ENCODE measurements at regions not wholly inside any gene's neighbourhood (a gene's known extent, or its start where the extent isn't known, plus 50 kb on each side); places are given as distances from the start of the nearest gene placed in this dataset.

- Histone ChIP-seq H2AFZ (ENCODE audit: control insufficient read depth, low read depth, low read length) (no peak overlapping the region), H3K4me2 (ENCODE audit: control insufficient read depth, insufficient read depth) (no peak overlapping the region), H3K9ac (ENCODE audit: control insufficient read depth, insufficient read depth, low read length) (no peak overlapping the region), H3K36me3 (ENCODE audit: control insufficient read depth in 2 of 2, insufficient read depth in 2 of 2, low read length in 1 of 2) (no peaks in the 10 kb centered on the region), H3K79me2 (ENCODE audit: control insufficient read depth, insufficient read depth, low read length) (no peaks in the 10 kb centered on the region), H4K20me1 (ENCODE audit: control insufficient read depth, insufficient read depth) (no peaks in the 10 kb centered on the region), H3K4me1 (ENCODE audit: control insufficient read depth, insufficient read depth, low read length) (no peaks in the 10 kb centered on the region), H3K9me3 (replicated peaks; ENCODE audit: control insufficient read depth, insufficient read depth, low read length) (no peaks in the 10 kb centered on the region), H3K27me3 (replicated peaks in 1 of 2; ENCODE audit: control insufficient read depth in 2 of 2, insufficient read depth in 2 of 2, low read length in 1 of 2) (no peaks in the 10 kb centered on the region), H3K27ac (ENCODE audit: control insufficient read depth, insufficient read depth) (no peak overlapping the region), H3K4me3 (no peak overlapping the region)
- BruUV-seq (replicated peaks): no TSS peak
- ChIA-PET SMC1A (ENCODE audit: uncharacterized antibody, unreplicated experiment) (interaction anchor here (1.0 kb wide), 1 partner anchor 42 kb away, joined by 3 read pairs; no protein-coding TSS in a partner anchor), POLR2A (no interaction called here), RAD21 (ENCODE audit: unreplicated experiment) (no interaction called here), CTCF (no interaction called here)
- 0% methylated on average over 1 of the region's 1 CpG for WGBS (ENCODE audit: insufficient coverage, insufficient replicate concordance, low lambda C conversion rate, missing lambda C conversion rate)
- in situ Hi-C loops (cut with MboI): no loop called here
- ATAC-seq (no peak), FAIRE-seq (no peak), DNase-seq (ENCODE audit: low read depth, low spot score) (no peak)
- intact Hi-C loops (cut with micrococcal nuclease; ENCODE audit: unreplicated experiment): no loop called here
- TF ChIP-seq E2F4 (IDR thresholded peaks at IDR 0.05; ENCODE audit: low read depth, low read length) (no peak), ASH2L (IDR thresholded peaks at IDR 0.05; ENCODE audit: borderline replicate concordance, low read depth) (no peak), NFXL1 (IDR thresholded peaks at IDR 0.05; ENCODE audit: borderline replicate concordance) (no peak)
Measured at GRCh38 chr2:4130651-4131050, 427.3 kb downstream of the DCDC2C start.

GRCh38 chr2:4134551-4135550, 431.5 kb downstream of the DCDC2C start:
- no TSS peak for BruUV-seq (replicated peaks)

More at GRCh38 chr2:4134551-4135550, 431.5 kb downstream of the DCDC2C start:
- ChIA-PET RAD21 (ENCODE audit: unreplicated experiment) (no interaction called here), CTCF (interaction anchor here (0.7 kb wide), 1 partner anchor 719 kb away, joined by 3 read pairs; no protein-coding TSS in a partner anchor), POLR2A (no interaction called here), SMC1A (ENCODE audit: uncharacterized antibody, unreplicated experiment) (interaction anchor here (0.6 kb wide), 1 partner anchor 562 kb away, joined by 3 read pairs; no protein-coding TSS in a partner anchor)
- in situ Hi-C loops (cut with MboI) (no loop called here), intact Hi-C loops (cut with micrococcal nuclease; ENCODE audit: unreplicated experiment) (no loop called here)
- H3K79me2 ChIP-seq (ENCODE audit: control insufficient read depth, insufficient read depth, low read length): no peaks in the 10 kb centered on the region
- no peaks in the 10 kb centered on the region for H4K20me1 ChIP-seq (ENCODE audit: control insufficient read depth, insufficient read depth)
- no peak overlapping the region for H3K27ac ChIP-seq (ENCODE audit: control insufficient read depth, insufficient read depth)
- TF ChIP-seq ZNF592 (IDR thresholded peaks at IDR 0.05) (no peak), NBN (IDR thresholded peaks at IDR 0.05) (no peak), ATF2 (IDR thresholded peaks at IDR 0.05; ENCODE audit: low read length) (no peak), SMAD1 (IDR thresholded peaks at IDR 0.05; ENCODE audit: low read depth, partially characterized antibody) (no peak), DPF2 (IDR thresholded peaks at IDR 0.05) (no peak)
- no peaks in the 10 kb centered on the region for H3K9me3 ChIP-seq (replicated peaks; ENCODE audit: control insufficient read depth, insufficient read depth, low read length)
- no peak overlapping the region for H3K9ac ChIP-seq (ENCODE audit: control insufficient read depth, insufficient read depth, low read length)
- H2AFZ ChIP-seq (ENCODE audit: control insufficient read depth, low read depth, low read length): no peak overlapping the region
- ATAC-seq: no peak
- no peak overlapping the region for H3K4me3 ChIP-seq
- DNase-seq (ENCODE audit: low read depth, low spot score): no peak
- FAIRE-seq: no peak
- H3K4me2 ChIP-seq (ENCODE audit: control insufficient read depth, insufficient read depth): no peak overlapping the region
- no peaks in the 10 kb centered on the region for H3K4me1 ChIP-seq (ENCODE audit: control insufficient read depth, insufficient read depth, low read length)
- no peaks in the 10 kb centered on the region for H3K27me3 ChIP-seq (replicated peaks in 1 of 2; ENCODE audit: control insufficient read depth in 2 of 2, insufficient read depth in 2 of 2, low read length in 1 of 2)
- WGBS (ENCODE audit: insufficient coverage, insufficient replicate concordance, low lambda C conversion rate, missing lambda C conversion rate): under 1% methylated on average over 8 of the region's 8 CpGs
- H3K36me3 ChIP-seq (ENCODE audit: control insufficient read depth in 2 of 2, insufficient read depth in 2 of 2, low read length in 1 of 2): no peaks in the 10 kb centered on the region

All from GM12878 (cell line).